Upper lobe of right lung (tissue), 1 donor: ENCODE measurements at regions not wholly inside any gene's neighbourhood (a gene's known extent, or its start where the extent isn't known, plus 50 kb on each side); places are given as distances from the start of the nearest gene placed in this dataset.

ENCODE experiments used
- ATAC-seq: fragments of 200-7000 bp; cut with Tn5 transposase; one replicate; pipeline ENCODE4 v1.9.1; 2020; ENCODE audit warnings: mild to moderate bottlenecking, moderate library complexity
- DNase-seq: peaks from one replicate; pipeline ENCODE4 v3.0.0-alpha.2; 2020
- H3K27ac ChIP-seq: fragments of 200-600 bp; one replicate; pipeline ENCODE4 v1.8.0; 2022
- H3K27me3 ChIP-seq: fragments of 200-600 bp; one replicate; pipeline ENCODE4 v1.8.0; 2022; ENCODE audit warnings: mild to moderate bottlenecking
- H3K36me3 ChIP-seq: fragments of 200-600 bp; one replicate; pipeline ENCODE4 v1.8.0; 2022
- H3K4me1 ChIP-seq: fragments of 200-600 bp; one replicate; pipeline ENCODE4 v1.8.0; 2022
- H3K4me3 ChIP-seq: fragments of 200-600 bp; one replicate; pipeline ENCODE4 v1.8.0; 2022; ENCODE audit warnings: mild to moderate bottlenecking
- H3K9me3 ChIP-seq: fragments of 200-600 bp; one replicate; pipeline ENCODE4 v1.8.0; 2022
- intact Hi-C: fragments of 100-400 bp; cut with DNase I; formaldehyde crosslinking; loops from one replicate; pipeline ENCODE4 v1.11.0; 2022
- TF ChIP-seq, protein P1 (sequence below): fragments of 200-600 bp; IDR thresholded peaks from one replicate; pipeline ENCODE4 v1.8.0; 2022; ENCODE audit warnings: antibody characterized with exemption
- donor health status: DM: no; HTN: yes; CAD: no; lungs with severe emphysema.

DNA sequence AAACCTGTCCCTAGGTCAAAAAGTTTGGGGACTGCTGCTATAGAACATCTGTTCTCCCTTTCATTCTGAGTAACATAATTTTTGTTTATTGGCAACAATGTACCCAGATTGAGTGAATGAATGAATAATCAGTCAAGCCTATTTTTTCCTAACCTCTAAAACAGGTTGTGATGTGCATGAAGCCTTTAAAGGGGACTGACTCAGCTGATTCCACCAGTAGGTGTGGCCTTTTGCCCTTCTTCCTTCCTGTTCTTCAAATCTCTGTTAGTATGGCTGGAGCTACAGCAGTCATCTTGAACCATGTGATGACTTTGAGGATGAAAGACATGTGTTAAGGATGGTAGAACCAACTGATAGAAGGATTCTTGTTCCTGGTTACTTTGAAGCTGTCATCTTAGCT, 476.1 kb downstream of the NUF2 start:
- no peak overlapping the region for H3K4me3 ChIP-seq
- intact Hi-C loops = no loop called here

DNA sequence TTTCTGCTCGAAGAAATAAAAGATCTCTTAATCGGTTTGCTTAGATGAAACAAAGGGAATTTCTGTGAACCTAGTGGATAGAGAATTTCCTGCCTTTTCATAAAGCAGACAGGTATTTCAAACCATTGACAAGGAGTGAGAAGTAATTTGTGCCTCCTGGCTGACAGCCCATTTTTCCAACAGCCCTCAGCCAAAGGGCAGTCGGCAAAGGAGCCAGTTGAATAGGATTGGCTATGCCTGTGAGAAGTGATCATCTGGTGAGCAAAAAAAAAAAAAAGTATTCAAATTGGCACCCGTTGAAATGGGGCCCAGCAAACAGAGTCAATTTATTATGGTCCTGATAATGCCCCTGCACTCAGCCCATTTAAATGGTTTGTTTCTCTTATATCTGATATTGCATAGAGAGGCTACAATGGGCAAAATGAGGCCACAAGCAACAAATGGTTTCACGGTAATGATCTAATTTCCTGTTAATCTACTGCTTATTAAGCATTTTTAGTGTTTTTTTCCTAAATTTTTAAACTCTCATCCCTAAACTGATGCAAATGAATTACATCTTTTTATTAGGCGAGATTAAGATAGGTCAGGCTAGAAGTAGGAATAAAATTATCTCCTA, 477.5 kb downstream of the NUF2 start:
- no peaks in the 10 kb centered on the region for H3K9me3 ChIP-seq
- H3K36me3 ChIP-seq = no peaks in the 10 kb centered on the region
- ATAC-seq (no peak), DNase-seq (no peak)
- H3K27ac ChIP-seq = no peak overlapping the region
- H3K4me1 ChIP-seq = no peaks in the 10 kb centered on the region
- intact Hi-C loops = no loop called here
- TF ChIP-seq, protein P1, sequence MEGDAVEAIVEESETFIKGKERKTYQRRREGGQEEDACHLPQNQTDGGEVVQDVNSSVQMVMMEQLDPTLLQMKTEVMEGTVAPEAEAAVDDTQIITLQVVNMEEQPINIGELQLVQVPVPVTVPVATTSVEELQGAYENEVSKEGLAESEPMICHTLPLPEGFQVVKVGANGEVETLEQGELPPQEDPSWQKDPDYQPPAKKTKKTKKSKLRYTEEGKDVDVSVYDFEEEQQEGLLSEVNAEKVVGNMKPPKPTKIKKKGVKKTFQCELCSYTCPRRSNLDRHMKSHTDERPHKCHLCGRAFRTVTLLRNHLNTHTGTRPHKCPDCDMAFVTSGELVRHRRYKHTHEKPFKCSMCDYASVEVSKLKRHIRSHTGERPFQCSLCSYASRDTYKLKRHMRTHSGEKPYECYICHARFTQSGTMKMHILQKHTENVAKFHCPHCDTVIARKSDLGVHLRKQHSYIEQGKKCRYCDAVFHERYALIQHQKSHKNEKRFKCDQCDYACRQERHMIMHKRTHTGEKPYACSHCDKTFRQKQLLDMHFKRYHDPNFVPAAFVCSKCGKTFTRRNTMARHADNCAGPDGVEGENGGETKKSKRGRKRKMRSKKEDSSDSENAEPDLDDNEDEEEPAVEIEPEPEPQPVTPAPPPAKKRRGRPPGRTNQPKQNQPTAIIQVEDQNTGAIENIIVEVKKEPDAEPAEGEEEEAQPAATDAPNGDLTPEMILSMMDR = no peak
- H3K27me3 ChIP-seq = no peaks in the 10 kb centered on the region
- H3K4me3 ChIP-seq = no peak overlapping the region

More for the DNA sequence above, 476.1 kb downstream of the NUF2 start:
- Histone ChIP-seq H3K4me1 (no peaks in the 10 kb centered on the region), H3K27me3 (no peaks in the 10 kb centered on the region), H3K9me3 (no peaks in the 10 kb centered on the region), H3K36me3 (no peaks in the 10 kb centered on the region), H3K27ac (no peak overlapping the region)
- no peak for ATAC-seq
- TF ChIP-seq, protein P1 = no peak
- DNase-seq = no peak

DNA sequence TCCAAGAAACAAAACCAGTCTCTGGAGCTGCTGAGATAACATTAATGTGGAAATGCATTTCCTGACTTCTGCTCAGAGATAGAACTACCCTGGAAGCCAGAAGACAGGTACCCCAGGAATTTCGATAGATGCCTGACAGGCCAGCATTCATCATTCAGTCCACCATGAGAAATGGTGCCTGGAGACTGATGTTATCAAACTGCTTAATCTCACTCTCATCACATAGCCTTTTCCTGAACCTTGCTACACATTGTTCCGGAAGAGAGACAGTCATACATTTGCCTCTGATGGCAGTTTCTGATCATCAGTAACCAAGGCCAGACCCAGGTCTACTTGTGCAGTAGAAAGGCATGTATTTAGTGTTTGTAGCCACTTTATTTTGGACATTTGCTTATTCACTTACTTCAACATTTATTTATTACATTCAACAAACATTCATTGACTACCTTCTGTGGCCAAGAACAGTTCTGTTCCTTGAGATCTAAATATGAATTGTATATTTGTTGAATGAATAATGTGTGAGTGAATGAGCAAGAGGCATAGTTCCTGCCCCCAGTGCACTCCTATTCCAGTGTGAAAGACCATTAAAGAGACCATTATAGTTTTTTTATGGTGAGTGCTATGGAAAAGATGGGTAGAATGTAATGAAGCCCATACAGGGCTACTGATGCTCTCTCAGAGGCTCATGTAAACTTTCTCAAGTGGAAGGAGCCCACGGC, 485.7 kb downstream of the NUF2 start:
- DNase-seq = no peak
- Histone ChIP-seq H3K27me3 (no peaks in the 10 kb centered on the region), H3K4me1 (no peaks in the 10 kb centered on the region), H3K9me3 (no peaks in the 10 kb centered on the region), H3K4me3 (no peak overlapping the region), H3K27ac (no peak overlapping the region), H3K36me3 (no peaks in the 10 kb centered on the region)
- ATAC-seq = no peak
- TF ChIP-seq, protein P1 = no peak
- intact Hi-C loops = no loop called here

DNA sequence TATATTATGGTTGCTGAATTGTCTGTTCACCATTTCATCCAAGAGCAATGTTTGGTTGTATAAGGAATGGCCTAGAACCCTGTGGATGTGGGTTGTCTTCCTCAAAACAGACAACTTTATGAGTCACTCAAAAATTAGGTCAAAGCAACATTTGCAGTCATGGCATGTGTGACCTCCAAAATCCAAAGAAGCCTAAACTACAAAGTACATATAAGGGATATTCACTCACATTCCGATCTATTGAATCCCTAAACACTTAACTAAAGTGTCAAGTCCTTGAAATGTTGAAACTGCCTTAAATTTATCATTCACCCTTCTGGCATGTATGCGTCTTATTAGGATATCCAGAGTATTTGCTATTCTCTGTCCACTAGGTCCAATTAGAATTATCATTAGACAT, 491.5 kb downstream of the NUF2 start:
- TF ChIP-seq, protein P1 = no peak

DNA sequence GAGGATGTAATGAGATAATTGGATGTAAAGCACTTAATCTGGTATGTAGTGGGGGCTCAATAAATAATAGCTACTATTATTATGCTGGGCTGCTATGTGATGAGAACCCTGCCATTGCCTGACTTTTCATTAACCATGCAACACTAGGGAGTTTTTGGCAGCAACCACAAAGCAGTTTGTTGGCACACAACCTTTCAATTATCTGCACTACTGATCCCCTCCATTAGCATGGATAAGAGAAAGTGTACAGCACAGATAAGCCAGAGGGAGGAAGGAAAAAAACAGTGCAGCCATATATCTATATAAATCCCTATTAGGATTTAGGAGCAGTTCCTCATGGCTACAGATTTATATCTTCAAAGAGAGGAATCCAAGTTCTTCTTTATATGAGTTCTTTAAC, 498.5 kb downstream of the NUF2 start:
- TF ChIP-seq, protein P1 = no peak
- no peak for DNase-seq
- intact Hi-C loops = no loop called here
- no peaks in the 10 kb centered on the region for H3K27me3 ChIP-seq
- no peaks in the 10 kb centered on the region for H3K9me3 ChIP-seq
- no peaks in the 10 kb centered on the region for H3K4me1 ChIP-seq
- no peak overlapping the region for H3K4me3 ChIP-seq
- ATAC-seq = no peak
- no peak overlapping the region for H3K27ac ChIP-seq
- no peaks in the 10 kb centered on the region for H3K36me3 ChIP-seq

More for the DNA sequence above, 491.5 kb downstream of the NUF2 start:
- H3K27ac ChIP-seq = no peak overlapping the region
- no peak overlapping the region for H3K4me3 ChIP-seq
- DNase-seq (no peak), ATAC-seq (no peak)
- no peaks in the 10 kb centered on the region for H3K27me3 ChIP-seq
- no peaks in the 10 kb centered on the region for H3K9me3 ChIP-seq
- intact Hi-C loops = no loop called here
- no peaks in the 10 kb centered on the region for H3K36me3 ChIP-seq
- H3K4me1 ChIP-seq = no peaks in the 10 kb centered on the region
